ENCODE measurements at regions not wholly inside any gene's neighbourhood (a gene's known extent, or its start where the extent isn't known, plus 50 kb on each side); places are given as distances from the start of the nearest gene placed in this dataset.

DNA sequence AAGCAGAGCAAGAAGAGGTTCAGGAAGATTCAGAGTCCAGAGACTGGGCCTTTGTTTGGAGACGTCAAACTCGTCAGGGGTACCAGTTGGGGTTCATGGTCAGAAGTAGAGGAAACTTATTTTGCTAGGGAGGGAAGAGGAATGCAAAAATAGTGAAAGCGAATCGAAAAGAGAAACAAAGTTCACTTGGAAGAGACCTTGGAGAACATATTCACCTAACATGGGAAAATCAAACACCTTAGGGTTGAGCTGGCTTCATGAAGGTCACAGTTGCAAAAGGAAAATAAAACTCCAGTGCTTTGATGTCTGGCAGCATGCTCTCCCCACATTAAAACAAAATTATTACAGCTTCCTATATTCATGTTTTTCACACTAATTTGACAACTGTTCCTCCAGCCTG lies 440.4 kb downstream of the EPM2A start (continued):
- TF ChIP-seq EP300 (IDR thresholded peaks at IDR 0.05; ENCODE audit: low read depth in 2 of 2, low read length in 2 of 2) (peak in 1 of 2 experiments; percentile 72; a peak in 2 of 4 replicates), EP300 (CRISPR knock-in tag; IDR thresholded peaks at IDR 0.05; ENCODE audit: borderline replicate concordance) (no peak), KDM1A (CRISPR knock-in tag; IDR thresholded peaks at IDR 0.05) (no peak), FOXA3 (CRISPR knock-in tag; IDR thresholded peaks at IDR 0.05) (peak; percentile 18; the same call in 1 of the 2 replicates), FOXP1 (IDR thresholded peaks at IDR 0.05) (no peak), FOXP1 (CRISPR knock-in tag; IDR thresholded peaks at IDR 0.05) (peak; percentile 23; the same call in 1 of the 2 replicates), NFIC (IDR thresholded peaks at IDR 0.05; ENCODE audit: low read length) (0 out of 2 replicates have a peak, but pooled peaks have one; percentile 33), SOX13 (IDR thresholded peaks at IDR 0.05) (no peak), SOX13 (CRISPR knock-in tag; conservative IDR thresholded peaks at IDR 0.05 in 1 of 2, IDR thresholded peaks at IDR 0.05 in 1 of 2) (peak in 1 of 2 experiments; percentile 66; a peak in 2 of 4 replicates), EED (CRISPR knock-in tag; IDR thresholded peaks at IDR 0.05) (no peak), CBX2 (IDR thresholded peaks at IDR 0.05; ENCODE audit: low read depth, low read length) (no peak), CBX2 (CRISPR knock-in tag; IDR thresholded peaks at IDR 0.05; ENCODE audit: low read depth) (no peak), MBNL3 (CRISPR knock-in tag; conservative IDR thresholded peaks at IDR 0.05) (no peak), POGZ (CRISPR knock-in tag; IDR thresholded peaks at IDR 0.05) (peak; percentile 59; the same call in 1 of the 2 replicates), POLR2AphosphoS2 (IDR thresholded peaks at IDR 0.05; ENCODE audit: low read depth, low read length) (no peak), WIZ (CRISPR knock-in tag; IDR thresholded peaks at IDR 0.05) (no peak), ZNF75D (CRISPR knock-in tag; IDR thresholded peaks at IDR 0.05; ENCODE audit: borderline replicate concordance) (no peak), RBM39 (IDR thresholded peaks at IDR 0.05; ENCODE audit: low read depth, low read length, poor library complexity, severe bottlenecking) (no peak), SRF (IDR thresholded peaks at IDR 0.05; ENCODE audit: low read depth, low read length) (peak; percentile 54; the same call in 1 of the 2 replicates), RARA (CRISPR knock-in tag; IDR thresholded peaks at IDR 0.05) (peak; percentile 49), KMT2A (CRISPR knock-in tag; IDR thresholded peaks at IDR 0.05) (no peak), CHD4 (IDR thresholded peaks at IDR 0.05; ENCODE audit: borderline replicate concordance, low read length) (no peak)
- TF ChIP-seq, protein P1, sequence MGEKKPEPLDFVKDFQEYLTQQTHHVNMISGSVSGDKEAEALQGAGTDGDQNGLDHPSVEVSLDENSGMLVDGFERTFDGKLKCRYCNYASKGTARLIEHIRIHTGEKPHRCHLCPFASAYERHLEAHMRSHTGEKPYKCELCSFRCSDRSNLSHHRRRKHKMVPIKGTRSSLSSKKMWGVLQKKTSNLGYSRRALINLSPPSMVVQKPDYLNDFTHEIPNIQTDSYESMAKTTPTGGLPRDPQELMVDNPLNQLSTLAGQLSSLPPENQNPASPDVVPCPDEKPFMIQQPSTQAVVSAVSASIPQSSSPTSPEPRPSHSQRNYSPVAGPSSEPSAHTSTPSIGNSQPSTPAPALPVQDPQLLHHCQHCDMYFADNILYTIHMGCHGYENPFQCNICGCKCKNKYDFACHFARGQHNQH (CRISPR knock-in tag; IDR thresholded peaks at IDR 0.05) = no peak
- TF ChIP-seq, protein P2, sequence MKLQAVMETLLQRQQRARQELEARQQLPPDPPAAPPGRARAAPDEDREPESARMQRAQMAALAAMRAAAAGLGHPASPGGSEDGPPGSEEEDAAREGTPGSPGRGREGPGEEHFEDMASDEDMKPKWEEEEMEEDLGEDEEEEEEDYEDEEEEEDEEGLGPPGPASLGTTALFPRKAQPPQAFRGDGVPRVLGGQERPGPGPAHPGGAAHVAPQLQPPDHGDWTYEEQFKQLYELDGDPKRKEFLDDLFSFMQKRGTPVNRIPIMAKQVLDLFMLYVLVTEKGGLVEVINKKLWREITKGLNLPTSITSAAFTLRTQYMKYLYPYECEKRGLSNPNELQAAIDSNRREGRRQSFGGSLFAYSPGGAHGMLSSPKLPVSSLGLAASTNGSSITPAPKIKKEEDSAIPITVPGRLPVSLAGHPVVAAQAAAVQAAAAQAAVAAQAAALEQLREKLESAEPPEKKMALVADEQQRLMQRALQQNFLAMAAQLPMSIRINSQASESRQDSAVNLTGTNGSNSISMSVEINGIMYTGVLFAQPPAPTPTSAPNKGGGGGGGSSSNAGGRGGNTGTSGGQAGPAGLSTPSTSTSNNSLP (IDR thresholded peaks at IDR 0.05; ENCODE audit: low read depth, low read length) = no peak
- TF ChIP-seq, protein P3, sequence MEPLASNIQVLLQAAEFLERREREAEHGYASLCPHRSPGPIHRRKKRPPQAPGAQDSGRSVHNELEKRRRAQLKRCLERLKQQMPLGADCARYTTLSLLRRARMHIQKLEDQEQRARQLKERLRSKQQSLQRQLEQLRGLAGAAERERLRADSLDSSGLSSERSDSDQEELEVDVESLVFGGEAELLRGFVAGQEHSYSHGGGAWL (CRISPR knock-in tag; IDR thresholded peaks at IDR 0.05) = no peak
- TF ChIP-seq, protein P4, sequence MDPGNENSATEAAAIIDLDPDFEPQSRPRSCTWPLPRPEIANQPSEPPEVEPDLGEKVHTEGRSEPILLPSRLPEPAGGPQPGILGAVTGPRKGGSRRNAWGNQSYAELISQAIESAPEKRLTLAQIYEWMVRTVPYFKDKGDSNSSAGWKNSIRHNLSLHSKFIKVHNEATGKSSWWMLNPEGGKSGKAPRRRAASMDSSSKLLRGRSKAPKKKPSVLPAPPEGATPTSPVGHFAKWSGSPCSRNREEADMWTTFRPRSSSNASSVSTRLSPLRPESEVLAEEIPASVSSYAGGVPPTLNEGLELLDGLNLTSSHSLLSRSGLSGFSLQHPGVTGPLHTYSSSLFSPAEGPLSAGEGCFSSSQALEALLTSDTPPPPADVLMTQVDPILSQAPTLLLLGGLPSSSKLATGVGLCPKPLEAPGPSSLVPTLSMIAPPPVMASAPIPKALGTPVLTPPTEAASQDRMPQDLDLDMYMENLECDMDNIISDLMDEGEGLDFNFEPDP (CRISPR knock-in tag; conservative IDR thresholded peaks at IDR 0.05) = no peak

All from HepG2 (cell line).